SK-N-SH treated with all-trans-retinoic acid at 6 μM for 48 hours (cell line): ENCODE measurements at regions not wholly inside any gene's neighbourhood (a gene's known extent, or its start where the extent isn't known, plus 50 kb on each side); places are given as distances from the start of the nearest gene placed in this dataset.

Experiments
- ARNTL ChIP-seq: fragments of 450-650 bp; formaldehyde crosslinking; IDR thresholded peaks from 2 replicates; pipeline ENCODE4 v1.5.0; 2020; ENCODE audit warnings: low read depth, mild to moderate bottlenecking, moderate library complexity, borderline replicate concordance
- CREB5 ChIP-seq: fragments of 250-450 bp; sonication (Bioruptor Pico); IDR thresholded peaks from 2 replicates; pipeline ENCODE4 v1.5.1; 2020; ENCODE audit warnings: low read depth, mild to moderate bottlenecking, moderate library complexity
- ESRRG ChIP-seq: fragments of 250-450 bp; sonication (Bioruptor Pico); IDR thresholded peaks from 2 replicates; pipeline ENCODE4 v1.6.1; 2021; ENCODE audit warnings: mild to moderate bottlenecking
- PATZ1 ChIP-seq: fragments of 250-450 bp; sonication (Bioruptor Pico); IDR thresholded peaks from 2 replicates; pipeline ENCODE4 v1.8.0; 2020; ENCODE audit warnings: mild to moderate bottlenecking, moderate library complexity, borderline replicate concordance
- SNAI2 ChIP-seq: fragments of 250-450 bp; sonication (Bioruptor Pico); IDR thresholded peaks from 2 replicates; pipeline ENCODE4 v1.5.0; 2020; ENCODE audit warnings: mild to moderate bottlenecking, moderate library complexity
- TCF4 ChIP-seq: fragments of 250-450 bp; sonication (Bioruptor Pico); IDR thresholded peaks from 2 replicates; pipeline ENCODE4 v1.8.0; 2021; ENCODE audit warnings: mild to moderate bottlenecking, moderate library complexity, borderline replicate concordance
- ZC3H10 ChIP-seq: fragments of 250-450 bp; sonication (Bioruptor Pico); IDR thresholded peaks from 2 replicates; pipeline ENCODE4 v1.5.1; 2021; ENCODE audit warnings: mild to moderate bottlenecking, moderate library complexity
- ZFP3 ChIP-seq: fragments of 250-450 bp; sonication (Bioruptor Pico); IDR thresholded peaks from 2 replicates; pipeline ENCODE4 v1.5.0; 2020; ENCODE audit warnings: mild to moderate bottlenecking, moderate library complexity
- ZFP30 ChIP-seq: fragments of 450-650 bp; formaldehyde crosslinking; IDR thresholded peaks from 2 replicates; pipeline ENCODE4 v1.5.0; 2022; ENCODE audit warnings: mild to moderate bottlenecking, moderate library complexity
- ZNF565 ChIP-seq: fragments of 450-650 bp; formaldehyde crosslinking; conservative IDR thresholded peaks from 2 replicates; pipeline ENCODE4 v1.5.0; 2020; ENCODE audit warnings: low read depth, mild to moderate bottlenecking, moderate library complexity

GRCh38 chr4:146095091-146095690 is 80.3 kb upstream of the LSM6 start:
- TF ChIP-seq ARNTL (no peak), SNAI2 (CRISPR knock-in tag) (no peak), ZFP3 (CRISPR knock-in tag) (no peak), TCF4 (no peak), ZC3H10 (CRISPR knock-in tag) (no peak), CREB5 (CRISPR knock-in tag) (no peak), ESRRG (CRISPR knock-in tag) (no peak), ZNF565 (CRISPR knock-in tag) (no peak), ZFP30 (CRISPR knock-in tag) (no peak), PATZ1 (CRISPR knock-in tag) (no peak)
